Trophoblast cell (in vitro differentiated cells and primary cell): ENCODE measurements at regions not wholly inside any gene's neighbourhood (a gene's known extent, or its start where the extent isn't known, plus 50 kb on each side); places are given as distances from the start of the nearest gene placed in this dataset.

Experiments used
- DNase-seq, 2 donors: peaks; one replicate each; pipeline ENCODE4 v3.0.0-alpha.2; 2016
- H2AFZ ChIP-seq: 2 replicates; pipeline ENCODE4 v1.6.1; 2013; ENCODE audit warnings: low read length, moderate library complexity, mild to moderate bottlenecking; ENCODE audit not compliant: insufficient read depth, poor library complexity
- H2AK5ac ChIP-seq: 2 replicates; pipeline ENCODE4 v1.6.1; 2013; ENCODE audit warnings: mild to moderate bottlenecking, low read length
- H2BK120ac ChIP-seq: 2 replicates; pipeline ENCODE4 v1.6.1; 2013; ENCODE audit warnings: low read length, mild to moderate bottlenecking, moderate library complexity; ENCODE audit not compliant: insufficient read depth, poor library complexity
- H2BK12ac ChIP-seq: 2 replicates; pipeline ENCODE4 v1.6.1; 2013; ENCODE audit warnings: mild to moderate bottlenecking, low read length, moderate library complexity
- H2BK5ac ChIP-seq: 2 replicates; pipeline ENCODE4 v1.6.1; 2013; ENCODE audit warnings: low read length, low read depth, moderate library complexity, mild to moderate bottlenecking; ENCODE audit not compliant: poor library complexity
- H3K14ac ChIP-seq: 2 replicates; pipeline ENCODE4 v1.6.1; 2013; ENCODE audit warnings: mild to moderate bottlenecking, low read length
- H3K18ac ChIP-seq: 2 replicates; pipeline ENCODE4 v1.6.1; 2013; ENCODE audit warnings: mild to moderate bottlenecking, low read length
- H3K23ac ChIP-seq: 2 replicates; pipeline ENCODE4 v1.6.1; 2013; ENCODE audit warnings: low read length
- H3K27ac ChIP-seq: 2 replicates; pipeline ENCODE4 v1.5.1; 2013; ENCODE audit warnings: low read depth, mild to moderate bottlenecking, inconsistent platforms, low read length, moderate library complexity
- H3K27me3 ChIP-seq: 2 replicates; pipeline ENCODE4 v1.6.1; 2013; ENCODE audit warnings: inconsistent platforms, mild to moderate bottlenecking, low read length, moderate library complexity; ENCODE audit not compliant: insufficient read depth
- H3K36me3 ChIP-seq, 2 experiments: 1 replicate in 1 of 2; 2 replicates in 1 of 2; pipeline ENCODE4 v1.6.1; 2013; ENCODE audit warnings: low read length in 2 of 2, mild to moderate bottlenecking in 2 of 2, moderate library complexity in 1 of 2; ENCODE audit not compliant: insufficient read depth in 2 of 2, control insufficient read depth in 1 of 2
- H3K4ac ChIP-seq: 2 replicates; pipeline ENCODE4 v1.6.1; 2013; ENCODE audit warnings: low read depth, mild to moderate bottlenecking, low read length, moderate library complexity
- H3K4me1 ChIP-seq, 2 experiments: 1 replicate in 1 of 2; 2 replicates in 1 of 2; pipeline ENCODE4 v1.6.1; 2013; ENCODE audit warnings: low read length in 2 of 2, mild to moderate bottlenecking in 2 of 2, moderate library complexity in 1 of 2; ENCODE audit not compliant: insufficient read depth in 2 of 2, control insufficient read depth in 1 of 2
- H3K4me2 ChIP-seq: 2 replicates; pipeline ENCODE4 v1.6.1; 2013; ENCODE audit warnings: inconsistent platforms, mild to moderate bottlenecking, low read length, moderate library complexity
- H3K4me3 ChIP-seq: 2 replicates; pipeline ENCODE4 v1.5.1; 2013; ENCODE audit warnings: mild to moderate bottlenecking, low read depth, low read length, inconsistent platforms
- H3K79me1 ChIP-seq: one replicate; pipeline ENCODE4 v1.6.1; 2013; ENCODE audit warnings: low read length
- H3K79me2 ChIP-seq: 2 replicates; pipeline ENCODE4 v1.6.1; 2013; ENCODE audit warnings: low read length, mild to moderate bottlenecking; ENCODE audit not compliant: control insufficient read depth, insufficient read depth, poor library complexity
- H3K9ac ChIP-seq: 2 replicates; pipeline ENCODE4 v1.6.1; 2013; ENCODE audit warnings: mild to moderate bottlenecking, low read length
- H3K9me3 ChIP-seq: 2 replicates; pipeline ENCODE4 v1.6.1; 2013; ENCODE audit warnings: low read depth, mild to moderate bottlenecking, control low read depth, inconsistent platforms, low read length; ENCODE audit not compliant: insufficient read depth
- H4K12ac ChIP-seq: 2 replicates; pipeline ENCODE4 v1.6.1; 2013; ENCODE audit warnings: low read depth, mild to moderate bottlenecking, low read length, moderate library complexity
- H4K8ac ChIP-seq: 2 replicates; pipeline ENCODE4 v1.6.1; 2013; ENCODE audit warnings: low read depth, mild to moderate bottlenecking, low read length, moderate library complexity
- H4K91ac ChIP-seq: one replicate; pipeline ENCODE4 v1.6.1; 2013; ENCODE audit warnings: low read depth, mild to moderate bottlenecking, low read length, moderate library complexity
- WGBS: extraction: QIAGEN DNeasy Blood & Tissue Kit; methylation state at CpG from one replicate; pipeline ENCODE4 v1.1.7; 2013; ENCODE audit warnings: missing lambda C conversion rate; ENCODE audit not compliant: insufficient read length, insufficient coverage; ENCODE audit errors: extremely low coverage; 5-methylcytosine and 5-hydroxymethylcytosine counted together

- no peak overlapping the region for H2BK5ac ChIP-seq
- no peaks in the 10 kb centered on the region for H3K79me1 ChIP-seq
- no peak overlapping the region for H3K14ac ChIP-seq
- H3K4me1 ChIP-seq: no peaks in the 10 kb centered on the region
- no peak overlapping the region for H3K23ac ChIP-seq
- H3K9me3 ChIP-seq: no peaks in the 10 kb centered on the region
- H3K79me2 ChIP-seq: no peaks in the 10 kb centered on the region
- no peaks in the 10 kb centered on the region for H3K36me3 ChIP-seq
- H3K9ac ChIP-seq: no peak overlapping the region
- no peaks in the 10 kb centered on the region for H3K27me3 ChIP-seq
- H3K4me2 ChIP-seq: no peak overlapping the region
- no peak overlapping the region for H3K4me3 ChIP-seq
- no peak overlapping the region for H2BK12ac ChIP-seq
- WGBS: no CpG with 5 or more reads among the region's 4 CpGs
- no peak overlapping the region for H2AK5ac ChIP-seq
- no peak overlapping the region for H4K91ac ChIP-seq
- no peak for DNase-seq
- H2BK120ac ChIP-seq: no peak overlapping the region
- H3K27ac ChIP-seq: no peak overlapping the region
- H4K12ac ChIP-seq: no peak overlapping the region
- H4K8ac ChIP-seq: no peak overlapping the region
- H3K4ac ChIP-seq: no peak overlapping the region
- no peak overlapping the region for H2AFZ ChIP-seq
- no peak overlapping the region for H3K18ac ChIP-seq
Measured at GRCh38 chr2:22124003-22124402, 1000.2 kb downstream of the TDRD15 start.

DNA sequence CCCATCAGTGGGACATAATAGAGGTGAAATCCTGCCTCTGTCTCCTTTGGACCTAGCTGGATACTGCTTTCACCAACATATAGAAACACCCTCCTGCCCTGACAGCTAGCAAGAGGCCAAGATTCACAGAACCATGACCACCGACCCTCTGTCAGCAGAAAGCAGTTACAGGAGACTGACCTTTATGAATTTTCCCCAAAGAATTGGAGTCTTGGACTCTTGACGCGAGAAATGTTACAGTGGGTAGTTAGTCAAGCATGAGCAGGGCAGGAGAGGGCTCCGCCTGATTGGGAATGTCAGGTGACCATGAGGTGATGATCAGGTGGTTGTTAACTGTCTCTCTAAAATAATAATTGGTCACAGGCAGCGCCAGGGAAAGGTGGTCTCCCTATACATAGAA lies 1002.3 kb downstream of the TDRD15 start:
- H3K79me1 ChIP-seq: no peaks in the 10 kb centered on the region
- no peaks in the 10 kb centered on the region for H3K27me3 ChIP-seq
- H4K91ac ChIP-seq: no peak overlapping the region
- H3K36me3 ChIP-seq: no peaks in the 10 kb centered on the region
- no peak overlapping the region for H2BK120ac ChIP-seq
- no peak overlapping the region for H3K9ac ChIP-seq
- H3K4ac ChIP-seq: no peak overlapping the region
- no peak overlapping the region for H3K27ac ChIP-seq
- no peak overlapping the region for H4K8ac ChIP-seq
- H3K23ac ChIP-seq: no peak overlapping the region
- no peak overlapping the region for H4K12ac ChIP-seq
- no peak overlapping the region for H2BK12ac ChIP-seq
- H3K79me2 ChIP-seq: no peaks in the 10 kb centered on the region
- H2AFZ ChIP-seq: no peak overlapping the region
- H3K4me2 ChIP-seq: no peak overlapping the region
- H3K4me3 ChIP-seq: no peak overlapping the region
- H3K18ac ChIP-seq: no peak overlapping the region
- no peak for DNase-seq
- no peaks in the 10 kb centered on the region for H3K9me3 ChIP-seq
- WGBS: no CpG with 5 or more reads among the region's 5 CpGs
- H3K4me1 ChIP-seq: no peaks in the 10 kb centered on the region
- H3K14ac ChIP-seq: no peak overlapping the region
- H2BK5ac ChIP-seq: no peak overlapping the region
- no peak overlapping the region for H2AK5ac ChIP-seq

DNA sequence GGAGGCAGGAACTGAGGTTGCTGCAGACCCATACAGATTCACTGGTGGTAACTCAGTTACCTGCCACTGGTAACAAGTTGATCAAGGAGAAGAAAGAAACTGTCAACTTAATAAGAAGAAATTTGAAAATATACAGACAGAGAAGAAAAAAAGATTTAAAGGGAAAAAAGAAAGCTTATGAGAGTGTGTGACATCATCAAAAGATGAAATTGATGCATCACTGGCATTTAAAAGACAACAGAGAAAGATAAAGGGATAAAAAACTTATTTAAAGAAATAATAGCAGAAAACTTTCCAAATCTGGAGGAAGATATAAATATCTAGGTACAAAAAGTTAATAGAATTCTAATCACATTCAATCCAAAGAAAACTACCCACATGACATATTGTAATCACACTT lies 1003.2 kb downstream of the TDRD15 start:
- Histone ChIP-seq H3K79me2 (no peaks in the 10 kb centered on the region), H2BK120ac (no peak overlapping the region), H2AK5ac (no peak overlapping the region), H3K27ac (no peak overlapping the region), H3K23ac (no peak overlapping the region), H3K4me2 (no peak overlapping the region), H3K18ac (no peak overlapping the region), H4K91ac (no peak overlapping the region), H2BK12ac (no peak overlapping the region), H2BK5ac (no peak overlapping the region), H3K79me1 (no peaks in the 10 kb centered on the region), H3K4me3 (no peak overlapping the region), H3K36me3 (no peaks in the 10 kb centered on the region), H4K8ac (no peak overlapping the region), H2AFZ (no peak overlapping the region), H3K4ac (no peak overlapping the region), H3K9ac (no peak overlapping the region), H3K9me3 (no peaks in the 10 kb centered on the region), H3K14ac (no peak overlapping the region), H3K27me3 (no peaks in the 10 kb centered on the region), H4K12ac (no peak overlapping the region), H3K4me1 (no peaks in the 10 kb centered on the region)
- DNase-seq: no peak

- no peak overlapping the region for H2BK5ac ChIP-seq
- no peak overlapping the region for H3K4ac ChIP-seq
- H3K27ac ChIP-seq: no peak overlapping the region
- H2BK12ac ChIP-seq: no peak overlapping the region
- H3K4me1 ChIP-seq: no peaks in the 10 kb centered on the region
- no peak overlapping the region for H2AFZ ChIP-seq
- H3K79me2 ChIP-seq: no peaks in the 10 kb centered on the region
- H3K23ac ChIP-seq: no peak overlapping the region
- no peak overlapping the region for H2BK120ac ChIP-seq
- H3K4me2 ChIP-seq: no peak overlapping the region
- WGBS: no CpG with 5 or more reads among the region's 4 CpGs
- no peak overlapping the region for H4K12ac ChIP-seq
- H2AK5ac ChIP-seq: no peak overlapping the region
- H4K8ac ChIP-seq: no peak overlapping the region
- H3K14ac ChIP-seq: no peak overlapping the region
- H3K9ac ChIP-seq: no peak overlapping the region
- no peak overlapping the region for H4K91ac ChIP-seq
- no peak overlapping the region for H3K18ac ChIP-seq
- no peaks in the 10 kb centered on the region for H3K36me3 ChIP-seq
- no peak for DNase-seq
- H3K79me1 ChIP-seq: no peaks in the 10 kb centered on the region
- no peaks in the 10 kb centered on the region for H3K27me3 ChIP-seq
- no peaks in the 10 kb centered on the region for H3K9me3 ChIP-seq
- no peak overlapping the region for H3K4me3 ChIP-seq
Measured at GRCh38 chr2:22134421-22134820, 1010.7 kb downstream of the TDRD15 start.

- no peaks in the 10 kb centered on the region for H3K4me1 ChIP-seq
- H3K4ac ChIP-seq: no peak overlapping the region
- H3K4me3 ChIP-seq: no peak overlapping the region
- H3K23ac ChIP-seq: no peak overlapping the region
- no peak overlapping the region for H3K4me2 ChIP-seq
- H3K9ac ChIP-seq: no peak overlapping the region
- no peak overlapping the region for H4K8ac ChIP-seq
- H4K91ac ChIP-seq: no peak overlapping the region
- no peaks in the 10 kb centered on the region for H3K27me3 ChIP-seq
- no peak overlapping the region for H2AFZ ChIP-seq
- no peak overlapping the region for H4K12ac ChIP-seq
- no CpG with 5 or more reads among the region's 4 CpGs for WGBS
- no peak overlapping the region for H3K14ac ChIP-seq
- no peak overlapping the region for H2BK12ac ChIP-seq
- no peak for DNase-seq
- no peak overlapping the region for H3K27ac ChIP-seq
- no peak overlapping the region for H2BK120ac ChIP-seq
- no peak overlapping the region for H3K18ac ChIP-seq
- H2AK5ac ChIP-seq: no peak overlapping the region
- H3K79me1 ChIP-seq: no peaks in the 10 kb centered on the region
- no peaks in the 10 kb centered on the region for H3K36me3 ChIP-seq
- no peaks in the 10 kb centered on the region for H3K9me3 ChIP-seq
- no peak overlapping the region for H2BK5ac ChIP-seq
- no peaks in the 10 kb centered on the region for H3K79me2 ChIP-seq
Measured at GRCh38 chr2:22136446-22136845, 1012.7 kb downstream of the TDRD15 start.
